GM12878 (cell line): ENCODE measurements at regions not wholly inside any gene's neighbourhood (a gene's known extent, or its start where the extent isn't known, plus 50 kb on each side); places are given as distances from the start of the nearest gene placed in this dataset.

Source experiments
- ATAC-seq: fragments of 200-7000 bp; cut with Tn5 transposase; 3 replicates; pipeline ENCODE4 v1.9.1; 2020; ENCODE audit warnings: mild to moderate bottlenecking, moderate library complexity
- BruUV-seq: library from RNA; stranded (reverse); fragments of 400-500 nt; replicated peaks from 2 replicates; lab custom pipeline; 2021; lab: Mats Ljungman, UMichigan
- CTCF ChIA-PET: fragments of 300-600 bp; sonication (Branson Sonifier 250); formaldehyde crosslinking; extraction: SDS; loops from one replicate; lab custom pipeline; 2021; ENCODE audit warnings: inconsistent platforms; lab: Yijun Ruan, JAX
- POLR2A ChIA-PET: fragments of 350-600 bp; formaldehyde crosslinking; extraction: SDS; loops from one replicate; lab custom pipeline; 2021; ENCODE audit warnings: inconsistent platforms; lab: Charles Lee
- RAD21 ChIA-PET: fragments of 300-600 bp; sonication (Branson Sonifier 250); formaldehyde crosslinking; loops from one replicate; lab custom pipeline; 2023; ENCODE audit warnings: antibody characterized with exemption; ENCODE audit not compliant: unreplicated experiment; lab: Charles Lee
- SMC1A ChIA-PET: fragments of 300-600 bp; sonication (Branson Sonifier 250); formaldehyde crosslinking; loops from one replicate; lab custom pipeline; 2023; ENCODE audit not compliant: unreplicated experiment, uncharacterized antibody; lab: Charles Lee
- DNase-seq: peaks from one replicate; pipeline ENCODE4 v3.0.0-alpha.2; 2011; ENCODE audit warnings: low read depth, low spot score
- FAIRE-seq: peaks from 3 replicates; lab custom pipeline; 2011; peaks lifted over from hg19 to GRCh38; lab: Jason Lieb, UNC
- H2AFZ ChIP-seq: 2 replicates; pipeline ENCODE4 v1.6.0; 2011; ENCODE audit warnings: low read depth, low read length, control low read depth; ENCODE audit not compliant: control insufficient read depth
- H3K27ac ChIP-seq: 2 replicates; pipeline ENCODE4 v1.5.1; 2011; ENCODE audit warnings: control low read depth; ENCODE audit not compliant: control insufficient read depth, insufficient read depth
- H3K27me3 ChIP-seq, 2 experiments: replicated peaks in 1 of 2; 2 replicates each; pipeline versions ENCODE4 v1.6.0 to v1.6.1; 2011; ENCODE audit warnings: low read length in 1 of 2; ENCODE audit not compliant: control insufficient read depth in 2 of 2, insufficient read depth in 2 of 2
- H3K36me3 ChIP-seq, 2 experiments: 2 replicates each; pipeline ENCODE4 v1.5.1; 2011; ENCODE audit warnings: low read length in 1 of 2; ENCODE audit not compliant: control insufficient read depth in 2 of 2, insufficient read depth in 2 of 2
- H3K4me1 ChIP-seq: 2 replicates; pipeline ENCODE4 v1.6.1; 2011; ENCODE audit warnings: mild to moderate bottlenecking, low read length, moderate library complexity, mixed read lengths; ENCODE audit not compliant: control insufficient read depth, insufficient read depth
- H3K4me2 ChIP-seq: 2 replicates; pipeline ENCODE4 v1.6.0; 2011; ENCODE audit warnings: control low read depth; ENCODE audit not compliant: control insufficient read depth, insufficient read depth
- H3K4me3 ChIP-seq: fragments of 200-600 bp; sonication (generic); 2 replicates; pipeline ENCODE4 v1.5.1; 2016
- H3K79me2 ChIP-seq: 2 replicates; pipeline ENCODE4 v1.6.0; 2011; ENCODE audit warnings: low read length; ENCODE audit not compliant: control insufficient read depth, insufficient read depth
- H3K9ac ChIP-seq: 2 replicates; pipeline ENCODE4 v1.8.0; 2011; ENCODE audit warnings: low read length, control low read depth, mixed read lengths; ENCODE audit not compliant: control insufficient read depth, insufficient read depth
- H3K9me3 ChIP-seq: replicated peaks from 3 replicates; pipeline ENCODE4 v1.5.1; 2011; ENCODE audit warnings: mild to moderate bottlenecking, low read length; ENCODE audit not compliant: control insufficient read depth, insufficient read depth
- H4K20me1 ChIP-seq: 2 replicates; pipeline ENCODE4 v1.6.0; 2011; ENCODE audit not compliant: control insufficient read depth, insufficient read depth
- ASH2L ChIP-seq: fragments of 300-600, 200-600 bp; sonication (generic); IDR thresholded peaks from 2 replicates; pipeline ENCODE4 v1.6.1; 2017; ENCODE audit warnings: low read depth, mild to moderate bottlenecking, borderline replicate concordance
- BACH1 ChIP-seq: fragments of 450-650 bp; IDR thresholded peaks from 2 replicates; pipeline ENCODE4 v1.6.1; 2017; ENCODE audit warnings: mild to moderate bottlenecking, borderline replicate concordance
- CUX1 ChIP-seq: IDR thresholded peaks from 2 replicates; pipeline ENCODE4 v1.6.1; 2012; ENCODE audit warnings: improper control_type of control experiment, low read depth, low read length; ENCODE audit not compliant: insufficient replicate concordance
- EP300 ChIP-seq, 2 experiments: fragments of 150-350 bp in 1 of 2; IDR thresholded peaks; 2 replicates each; pipeline ENCODE4 v1.6.1; 2011 to 2012; ENCODE audit warnings: low read depth in 2 of 2, low read length in 2 of 2, borderline replicate concordance in 1 of 2, improper control_type of control experiment in 1 of 2, inconsistent platforms in 1 of 2; ENCODE audit not compliant: control insufficient read depth in 1 of 2
- ESRRA ChIP-seq: IDR thresholded peaks from 2 replicates; pipeline ENCODE4 v1.6.1; 2012; ENCODE audit warnings: mild to moderate bottlenecking, low read length, improper control_type of control experiment
- FOXM1 ChIP-seq: IDR thresholded peaks from 2 replicates; pipeline ENCODE4 v1.6.1; 2012; ENCODE audit warnings: low read depth, mild to moderate bottlenecking, inconsistent platforms, low read length, moderate library complexity
- MAX ChIP-seq: IDR thresholded peaks from 2 replicates; pipeline ENCODE4 v1.6.1; 2012; ENCODE audit warnings: low read depth, low read length, improper control_type of control experiment
- MLLT1 ChIP-seq: fragments of 450-650 bp; IDR thresholded peaks from 2 replicates; pipeline ENCODE4 v1.6.1; 2016; ENCODE audit warnings: mild to moderate bottlenecking
- MYC ChIP-seq: IDR thresholded peaks from 2 replicates; pipeline ENCODE4 v1.6.1; 2011; ENCODE audit warnings: mild to moderate bottlenecking, low read length, moderate library complexity, inconsistent platforms; ENCODE audit not compliant: insufficient read depth, insufficient replicate concordance, insufficient read length, severe bottlenecking
- NR2C1 ChIP-seq: fragments of 450-650 bp; IDR thresholded peaks from 2 replicates; pipeline ENCODE4 v1.6.1; 2017; ENCODE audit warnings: antibody characterized with exemption, mild to moderate bottlenecking, moderate library complexity
- STAT3 ChIP-seq: IDR thresholded peaks from 2 replicates; pipeline ENCODE4 v1.6.1; 2011; ENCODE audit warnings: low read depth, low read length, improper control_type of control experiment
- SUZ12 ChIP-seq: fragments of 200-600 bp; sonication (generic); IDR thresholded peaks from one replicate; pipeline ENCODE4 v1.6.1; 2018; ENCODE audit warnings: antibody characterized with exemption, mild to moderate bottlenecking; ENCODE audit not compliant: unreplicated experiment
- ZBED1 ChIP-seq: IDR thresholded peaks from 2 replicates; pipeline ENCODE4 v1.6.1; 2016; ENCODE audit warnings: borderline replicate concordance
- in situ Hi-C: fragments of 300-500 bp; cut with MboI; formaldehyde crosslinking; loops from 9 replicates; pipeline ENCODE4 v1.14.3; 2018; ENCODE audit warnings: mixed read lengths
- intact Hi-C: fragments of 100-400 bp; cut with micrococcal nuclease; formaldehyde crosslinking; loops from one replicate; pipeline ENCODE4 v1.14.2; 2022; ENCODE audit not compliant: unreplicated experiment

- H3K4me1 ChIP-seq = peaks cover 11% of the 10 kb centered on the region
- no peak overlapping the region for H3K9ac ChIP-seq
- POLR2A ChIA-PET = no interaction called here
- no TSS peak for BruUV-seq
- FAIRE-seq = no peak
- TF ChIP-seq ESRRA (no peak), ZBED1 (no peak), MYC (no peak), STAT3 (no peak), CUX1 (no peak), SUZ12 (no peak), NR2C1 (no peak), MLLT1 (no peak), FOXM1 (no peak), ASH2L (no peak), BACH1 (no peak), EP300 (IDR thresholded peaks at IDR 0.05; ENCODE audit: borderline replicate concordance in 1 of 2, control insufficient read depth in 1 of 2, low read depth in 2 of 2, low read length in 2 of 2) (no peak), MAX (no peak)
- TF ChIP-seq, all 136 proteins: peak for 0
- Histone ChIP-seq H4K20me1 (no peaks in the 10 kb centered on the region), H3K36me3 (no peaks in the 10 kb centered on the region), H3K27ac (no peak overlapping the region), H3K27me3 (no peaks in the 10 kb centered on the region), H3K4me3 (no peak overlapping the region), H3K9me3 (no peaks in the 10 kb centered on the region; the same call in 1 of the 3 replicates), H2AFZ (no peak overlapping the region), H3K4me2 (no peak overlapping the region), H3K79me2 (no peaks in the 10 kb centered on the region)
- DNase-seq = no peak
- in situ Hi-C loops = no loop called here
- no peak for ATAC-seq
- CTCF ChIA-PET = interaction anchor here (1.4 kb wide), 1 partner anchor 8 kb away, joined by 3 read pairs; no protein-coding TSS in a partner anchor
- RAD21 ChIA-PET = interaction anchor here (0.7 kb wide), 1 partner anchor 10 kb away, joined by 3 read pairs; no protein-coding TSS in a partner anchor
- SMC1A ChIA-PET = interaction anchor here (0.8 kb wide), 1 partner anchor 11 kb away, joined by 3 read pairs; no protein-coding TSS in a partner anchor
- intact Hi-C loops = no loop called here
Observed at GRCh38 chr2:7987992-7988391, 693.9 kb upstream of the ID2 start.
